T-helper 2 cell treated with Interferon-gamma antibody and Interleukin-4, amounts not matched to agents 5 μg/mL and 100 μg/mL, for 36 hours (primary cell): ENCODE measurements at regions not wholly inside any gene's neighbourhood (a gene's known extent, or its start where the extent isn't known, plus 50 kb on each side); places are given as distances from the start of the nearest gene placed in this dataset.

ENCODE experiments used
- DNase-seq: peaks from one replicate; pipeline ENCODE4 v3.0.0; 2021; ENCODE audit warnings: low spot score
- H3K27ac Mint-ChIP-seq: one replicate; pipeline ENCODE4 v1.8.0; 2021; ENCODE audit warnings: mild to moderate bottlenecking, mixed read lengths
- H3K27me3 Mint-ChIP-seq: one replicate; pipeline ENCODE4 v1.8.0; 2021; ENCODE audit warnings: low read depth, mixed read lengths
- H3K36me3 Mint-ChIP-seq: one replicate; pipeline ENCODE4 v1.8.0; 2021; ENCODE audit warnings: low read depth, mixed read lengths
- H3K4me1 Mint-ChIP-seq: one replicate; pipeline ENCODE4 v1.8.0; 2021; ENCODE audit warnings: low read depth, mixed read lengths
- H3K4me3 Mint-ChIP-seq: one replicate; pipeline ENCODE4 v1.8.0; 2022; ENCODE audit warnings: mild to moderate bottlenecking, moderate library complexity, mixed read lengths
- H3K9me3 Mint-ChIP-seq: one replicate; pipeline ENCODE4 v1.8.0; 2021; ENCODE audit warnings: mixed read lengths

DNA sequence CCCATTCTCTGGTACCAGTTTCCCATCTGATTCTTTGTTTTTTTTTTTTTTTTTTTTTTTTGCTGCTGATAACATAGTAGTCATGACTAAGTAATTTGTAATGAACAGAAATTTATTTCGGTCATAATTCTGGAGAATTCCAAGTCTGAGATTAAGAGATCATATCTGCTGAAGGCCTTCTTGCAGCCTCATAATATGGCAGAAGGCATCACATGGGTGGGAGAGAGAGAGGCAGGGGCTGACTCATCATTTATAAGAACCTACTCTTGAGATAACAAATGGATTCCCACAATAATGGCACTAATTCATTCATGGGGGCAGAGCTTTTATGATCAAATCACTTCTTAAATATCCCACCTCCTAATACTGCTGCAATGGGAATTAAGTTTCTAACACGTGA is 1034.3 kb downstream of the STIM2 start:
- peaks cover 23% of the 10 kb centered on the region for H3K9me3 Mint-ChIP-seq
- H3K4me3 Mint-ChIP-seq: no peak overlapping the region
- H3K27ac Mint-ChIP-seq: no peak overlapping the region
- no peak for DNase-seq
- no peaks in the 10 kb centered on the region for H3K36me3 Mint-ChIP-seq
- H3K4me1 Mint-ChIP-seq: no peaks in the 10 kb centered on the region
- no peaks in the 10 kb centered on the region for H3K27me3 Mint-ChIP-seq

DNA sequence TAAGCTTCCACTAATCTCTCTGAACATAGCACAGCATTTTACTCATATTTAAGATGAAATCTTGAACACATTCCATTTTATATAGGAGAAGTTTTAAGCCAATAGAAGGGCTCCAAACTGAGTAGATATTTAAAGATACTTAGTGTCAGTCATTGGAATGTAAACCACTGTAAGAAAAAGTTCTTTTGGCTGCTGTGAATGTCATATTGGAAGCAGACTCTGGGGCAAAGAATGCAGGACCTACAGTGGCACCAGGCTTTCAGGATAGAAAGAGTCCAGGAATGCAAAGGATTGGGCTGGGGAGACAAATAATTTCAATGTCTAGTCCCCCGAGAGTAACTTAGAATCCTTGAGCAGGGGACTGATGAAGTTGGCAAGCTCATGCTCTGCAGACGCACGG is 1047.7 kb downstream of the STIM2 start:
- Mint-ChIP-seq H3K4me1 (no peaks in the 10 kb centered on the region), H3K27me3 (no peaks in the 10 kb centered on the region), H3K27ac (no peak overlapping the region), H3K36me3 (no peaks in the 10 kb centered on the region), H3K4me3 (no peak overlapping the region), H3K9me3 (peaks cover 34% of the 10 kb centered on the region)
- no peak for DNase-seq

DNA sequence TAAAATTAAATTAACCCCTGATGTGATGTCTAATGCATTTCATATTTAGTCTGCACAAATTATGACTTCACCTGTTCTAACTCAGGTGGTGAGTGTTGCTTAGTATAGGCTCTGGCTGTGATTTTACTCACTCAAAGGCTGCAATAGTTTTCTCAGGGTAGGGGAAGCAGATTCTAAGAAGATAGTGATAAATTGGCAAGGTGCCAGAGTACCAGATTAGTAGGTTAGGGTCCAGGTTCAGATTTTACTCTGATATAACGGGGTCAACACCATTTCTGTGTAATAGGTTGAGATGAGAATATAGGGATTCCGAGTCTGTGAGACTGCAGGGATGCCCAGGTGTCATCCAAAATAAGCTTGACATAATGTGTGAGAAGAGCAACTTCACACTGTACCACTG is 1049.6 kb downstream of the STIM2 start:
- H3K9me3 Mint-ChIP-seq: peaks cover 42% of the 10 kb centered on the region

DNA sequence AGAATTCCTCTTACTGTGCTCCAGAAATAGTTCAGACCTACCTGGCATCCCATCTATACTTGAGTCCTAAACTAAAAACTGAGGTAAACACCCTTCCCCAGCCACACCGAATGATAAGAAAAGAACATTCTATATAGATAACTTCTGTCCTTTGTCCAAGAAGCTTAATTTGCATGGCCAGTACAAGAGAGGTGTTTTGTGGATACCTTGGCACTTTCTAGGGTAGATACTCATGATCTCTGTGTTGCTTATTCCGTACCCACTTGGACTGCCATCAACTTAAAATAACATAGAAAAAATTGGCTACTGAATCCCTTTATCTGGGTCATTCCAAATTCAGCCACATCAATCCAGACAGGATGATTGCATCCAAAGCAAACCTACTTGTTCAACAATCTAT is 1050.4 kb downstream of the STIM2 start:
- Mint-ChIP-seq H3K9me3 (peaks cover 42% of the 10 kb centered on the region), H3K27ac (no peak overlapping the region), H3K27me3 (no peaks in the 10 kb centered on the region), H3K4me3 (no peak overlapping the region), H3K4me1 (no peaks in the 10 kb centered on the region), H3K36me3 (no peaks in the 10 kb centered on the region)
- DNase-seq: no peak

More for the DNA sequence above, 1049.6 kb downstream of the STIM2 start:
- Mint-ChIP-seq H3K27me3 (no peaks in the 10 kb centered on the region), H3K27ac (no peak overlapping the region), H3K36me3 (no peaks in the 10 kb centered on the region), H3K4me3 (no peak overlapping the region), H3K4me1 (no peaks in the 10 kb centered on the region)
- no peak for DNase-seq

DNA sequence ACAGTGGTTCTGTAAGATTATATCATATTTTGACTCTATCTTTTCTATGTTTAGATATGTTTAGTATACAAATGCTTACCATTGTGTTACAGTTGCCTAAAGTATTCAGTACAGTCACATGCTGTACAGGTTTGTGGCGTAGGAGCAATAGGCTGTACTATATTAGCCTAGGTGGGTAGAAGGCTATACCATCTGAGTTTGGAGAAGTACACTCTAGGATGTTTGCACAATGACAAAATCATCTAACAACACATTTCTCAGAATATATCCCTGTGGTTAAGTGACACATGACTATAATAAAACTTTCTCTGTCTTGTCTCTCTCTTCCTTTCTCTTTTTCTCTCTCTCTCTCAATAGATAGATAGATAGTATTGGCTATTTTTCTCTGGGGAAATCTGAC is 1053.1 kb downstream of the STIM2 start:
- no peaks in the 10 kb centered on the region for H3K27me3 Mint-ChIP-seq
- no peaks in the 10 kb centered on the region for H3K36me3 Mint-ChIP-seq
- DNase-seq: no peak
- no peaks in the 10 kb centered on the region for H3K4me1 Mint-ChIP-seq
- no peak overlapping the region for H3K4me3 Mint-ChIP-seq
- H3K27ac Mint-ChIP-seq: no peak overlapping the region
- H3K9me3 Mint-ChIP-seq: peaks cover 32% of the 10 kb centered on the region

DNA sequence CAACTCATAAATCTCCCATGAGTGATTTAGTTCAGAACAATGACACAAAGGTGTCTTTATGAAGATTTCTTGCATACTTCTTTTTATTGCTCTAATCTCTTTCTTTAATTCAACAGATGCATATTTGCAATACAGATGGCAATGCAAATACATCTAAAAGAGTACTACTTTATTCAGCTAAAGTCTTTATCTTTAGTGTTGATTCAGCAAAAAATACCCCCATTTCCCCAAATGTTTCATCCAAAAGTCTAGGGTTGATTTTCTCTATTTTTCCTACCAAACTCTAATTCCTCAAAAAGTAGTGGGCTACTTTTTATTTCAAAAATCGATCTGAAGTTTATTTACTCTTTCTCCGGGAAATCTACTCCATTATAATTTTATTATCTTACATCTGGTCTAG is 1055.2 kb downstream of the STIM2 start:
- H3K27me3 Mint-ChIP-seq: no peaks in the 10 kb centered on the region
- H3K36me3 Mint-ChIP-seq: no peaks in the 10 kb centered on the region
- peaks cover 17% of the 10 kb centered on the region for H3K9me3 Mint-ChIP-seq
- no peak for DNase-seq
- H3K4me1 Mint-ChIP-seq: no peaks in the 10 kb centered on the region
- no peak overlapping the region for H3K27ac Mint-ChIP-seq
- no peak overlapping the region for H3K4me3 Mint-ChIP-seq

DNA sequence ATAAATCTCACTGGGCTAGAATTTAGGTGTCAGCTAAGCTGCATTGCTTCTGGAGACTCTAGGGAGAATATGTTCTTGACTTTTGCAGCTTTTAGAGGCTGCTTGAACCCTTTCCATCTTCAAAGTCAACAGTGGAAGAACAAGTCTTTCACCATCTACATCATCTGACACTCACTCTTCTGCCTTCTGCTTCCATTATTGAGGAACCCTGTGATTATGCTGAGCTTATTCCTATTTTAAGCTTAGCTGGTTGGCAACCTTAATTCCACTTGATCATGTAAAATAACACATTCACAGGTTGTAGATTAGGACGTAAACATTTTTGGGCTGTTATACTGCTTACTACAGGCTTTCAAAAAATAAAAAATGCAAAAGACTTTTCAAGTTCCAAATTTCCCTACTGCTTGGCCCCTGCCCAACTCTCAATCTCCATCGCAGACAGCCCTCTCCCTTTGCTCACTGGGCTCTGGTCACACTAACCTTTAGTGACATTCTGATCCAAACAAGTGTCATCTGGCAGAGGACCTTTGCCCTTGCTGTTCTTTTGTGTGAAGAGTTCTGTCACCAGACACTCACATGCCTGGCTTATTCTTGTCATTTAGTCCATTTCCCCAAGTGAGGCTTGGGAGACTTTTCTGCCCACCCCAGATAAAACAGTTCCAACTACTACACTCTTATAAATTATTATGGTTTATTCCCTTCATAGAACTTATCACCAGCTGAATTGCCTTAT is 1056.0 kb downstream of the STIM2 start:
- Mint-ChIP-seq H3K36me3 (no peaks in the 10 kb centered on the region), H3K4me1 (no peaks in the 10 kb centered on the region), H3K4me3 (no peak overlapping the region)

DNA sequence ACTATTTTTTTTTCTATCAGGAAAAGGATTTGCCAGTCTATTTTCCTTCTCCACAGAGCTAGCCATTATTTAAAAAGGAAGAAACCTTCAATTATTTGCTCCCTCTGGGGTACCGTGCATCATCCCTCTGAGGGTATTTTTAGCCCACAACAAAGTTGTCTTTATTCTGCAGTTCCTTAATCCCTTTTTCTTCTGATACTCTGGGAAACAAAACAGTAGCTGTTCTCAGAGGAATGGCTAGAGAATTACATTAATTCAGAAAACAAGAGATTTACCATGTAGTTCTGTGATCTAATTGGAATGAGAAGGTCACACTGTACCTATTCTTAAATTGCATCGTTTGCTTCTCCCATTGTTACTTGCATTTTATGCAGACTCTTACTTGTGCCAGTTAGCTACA is 1056.7 kb downstream of the STIM2 start:
- Mint-ChIP-seq H3K4me1 (no peaks in the 10 kb centered on the region), H3K27me3 (no peaks in the 10 kb centered on the region), H3K9me3 (peaks cover 21% of the 10 kb centered on the region), H3K27ac (no peak overlapping the region), H3K4me3 (no peak overlapping the region), H3K36me3 (no peaks in the 10 kb centered on the region)
- no peak for DNase-seq

More for the DNA sequence above, 1056.0 kb downstream of the STIM2 start:
- Mint-ChIP-seq H3K9me3 (peaks cover 17% of the 10 kb centered on the region), H3K27me3 (no peaks in the 10 kb centered on the region), H3K27ac (no peak overlapping the region)
- DNase-seq: no peak

DNA sequence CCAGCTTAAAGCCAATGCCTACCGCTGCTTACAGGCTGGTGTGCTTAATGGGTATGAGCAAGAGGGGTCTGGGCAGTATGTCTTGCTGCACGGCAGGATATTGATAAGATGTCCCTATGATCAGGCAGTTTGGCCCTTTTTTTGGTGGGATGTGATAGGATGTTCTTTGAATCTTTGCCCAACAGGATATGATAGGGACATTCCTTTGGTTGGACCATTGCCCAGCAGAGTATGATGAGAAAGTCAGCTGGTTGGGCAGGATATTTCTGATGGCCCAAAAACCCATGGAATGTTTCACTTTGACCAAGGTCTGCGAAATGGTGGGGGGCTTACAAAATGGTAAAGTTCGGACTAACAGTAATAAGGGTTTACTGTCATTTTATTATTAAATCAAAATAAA is 1060.6 kb downstream of the STIM2 start:
- H3K4me3 Mint-ChIP-seq: no peak overlapping the region
- DNase-seq: no peak
- no peaks in the 10 kb centered on the region for H3K36me3 Mint-ChIP-seq
- no peaks in the 10 kb centered on the region for H3K27me3 Mint-ChIP-seq
- H3K27ac Mint-ChIP-seq: no peak overlapping the region
- peaks cover 9% of the 10 kb centered on the region for H3K9me3 Mint-ChIP-seq
- H3K4me1 Mint-ChIP-seq: no peaks in the 10 kb centered on the region

DNA sequence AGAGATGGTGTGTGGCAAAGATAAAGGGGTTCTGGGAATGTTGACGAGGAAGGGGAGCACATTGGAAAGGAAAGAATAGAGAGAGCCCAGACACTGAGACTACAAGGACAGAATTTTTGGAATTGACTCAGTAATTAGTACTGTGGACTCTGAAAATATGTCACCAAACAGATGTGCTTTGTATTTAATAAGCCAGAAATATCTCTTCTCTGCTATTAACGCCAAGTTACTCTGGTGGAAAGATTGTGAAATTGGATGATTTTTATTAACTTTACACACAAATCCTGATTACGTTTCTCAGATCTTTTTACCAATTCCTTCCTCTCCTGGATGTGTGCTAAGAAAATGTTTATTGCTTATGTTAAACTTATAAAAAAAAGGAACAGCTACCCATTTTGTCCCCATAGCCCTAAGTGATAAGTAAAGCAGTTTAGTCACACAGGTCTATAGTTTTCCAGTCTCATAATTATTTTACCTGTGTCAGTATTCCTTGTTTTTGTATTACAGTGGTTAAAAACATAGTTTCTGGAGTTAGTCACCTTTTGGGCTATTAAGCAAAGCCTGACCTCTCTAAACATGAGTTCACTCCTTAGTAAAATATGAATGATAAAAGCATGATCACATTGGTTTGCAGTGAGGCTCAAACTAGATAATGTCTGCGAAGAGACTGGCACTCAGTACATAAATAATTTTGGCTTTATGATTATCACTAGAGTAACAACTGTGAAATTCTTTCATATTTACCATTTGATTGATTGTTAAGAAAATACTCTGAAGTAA is 1068.3 kb downstream of the STIM2 start:
- Mint-ChIP-seq H3K27ac (no peak overlapping the region), H3K27me3 (no peaks in the 10 kb centered on the region), H3K36me3 (no peaks in the 10 kb centered on the region), H3K9me3 (peaks cover 14% of the 10 kb centered on the region), H3K4me1 (no peaks in the 10 kb centered on the region), H3K4me3 (no peak overlapping the region)
- no peak for DNase-seq

DNA sequence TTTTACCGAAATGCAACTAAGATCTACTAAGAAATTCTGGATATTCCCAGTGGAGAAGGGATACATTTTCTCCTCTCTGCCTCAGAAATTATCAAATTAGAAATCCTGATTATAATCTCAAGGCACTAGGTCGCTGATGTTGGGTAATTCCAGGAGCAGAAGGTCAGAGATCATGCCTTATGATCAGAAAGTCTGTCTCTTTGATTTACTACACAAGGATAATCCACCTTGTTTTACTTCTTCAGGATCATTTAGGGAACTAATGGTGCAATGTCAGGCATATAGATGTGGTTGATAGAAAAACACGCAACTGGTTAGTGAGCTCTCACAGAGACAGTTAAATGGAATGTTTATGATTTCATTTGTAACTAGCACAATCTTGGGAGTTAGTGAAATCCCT is 1069.7 kb downstream of the STIM2 start:
- H3K36me3 Mint-ChIP-seq: no peaks in the 10 kb centered on the region
- peaks cover 14% of the 10 kb centered on the region for H3K9me3 Mint-ChIP-seq
- H3K27me3 Mint-ChIP-seq: no peaks in the 10 kb centered on the region
- no peak overlapping the region for H3K4me3 Mint-ChIP-seq
- no peak for DNase-seq
- no peak overlapping the region for H3K27ac Mint-ChIP-seq
- no peaks in the 10 kb centered on the region for H3K4me1 Mint-ChIP-seq

DNA sequence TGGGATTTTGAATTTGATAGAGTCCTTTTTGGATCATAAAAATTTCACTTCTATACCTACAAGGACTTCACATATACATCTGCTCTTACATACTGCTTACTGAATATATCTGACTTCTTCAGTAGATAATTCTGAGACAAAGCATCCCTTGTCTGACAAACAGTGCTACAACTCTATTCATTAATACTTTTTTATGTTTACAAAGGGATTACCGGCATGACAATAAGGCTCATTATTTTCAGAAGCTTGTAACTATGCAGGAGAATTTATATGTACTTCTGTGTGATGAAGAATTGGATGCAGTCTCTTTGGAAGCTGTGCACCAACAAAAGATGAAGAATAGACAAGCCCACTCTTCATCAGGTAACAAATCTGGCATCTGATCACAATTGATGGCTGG is 1070.3 kb downstream of the STIM2 start:
- H3K4me1 Mint-ChIP-seq: no peaks in the 10 kb centered on the region
- peaks cover 17% of the 10 kb centered on the region for H3K9me3 Mint-ChIP-seq
- H3K36me3 Mint-ChIP-seq: no peaks in the 10 kb centered on the region
- H3K27ac Mint-ChIP-seq: no peak overlapping the region
- no peak for DNase-seq
- no peaks in the 10 kb centered on the region for H3K27me3 Mint-ChIP-seq
- H3K4me3 Mint-ChIP-seq: no peak overlapping the region

DNA sequence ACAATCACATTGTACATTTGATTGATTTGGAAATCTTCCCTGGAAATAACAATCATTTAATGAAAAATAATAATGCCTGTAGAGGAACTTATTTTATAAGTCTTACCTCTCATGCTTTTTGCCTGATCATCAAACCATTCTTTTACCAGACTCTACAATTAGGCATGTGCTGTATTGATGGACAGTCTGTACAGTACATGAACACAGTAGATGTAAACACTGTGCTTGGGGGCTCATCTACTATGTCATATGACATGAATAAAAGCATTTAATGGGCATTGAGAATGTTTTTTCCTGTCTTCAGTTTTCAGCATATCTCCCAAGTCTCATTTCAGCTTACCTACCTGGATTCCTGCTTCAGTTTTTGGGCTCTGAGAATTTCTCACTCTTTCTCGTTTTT is 1070.9 kb downstream of the STIM2 start:
- Mint-ChIP-seq H3K9me3 (peaks cover 16% of the 10 kb centered on the region), H3K4me1 (no peaks in the 10 kb centered on the region), H3K27ac (no peak overlapping the region), H3K4me3 (no peak overlapping the region), H3K27me3 (no peaks in the 10 kb centered on the region), H3K36me3 (no peaks in the 10 kb centered on the region)
- DNase-seq: no peak

DNA sequence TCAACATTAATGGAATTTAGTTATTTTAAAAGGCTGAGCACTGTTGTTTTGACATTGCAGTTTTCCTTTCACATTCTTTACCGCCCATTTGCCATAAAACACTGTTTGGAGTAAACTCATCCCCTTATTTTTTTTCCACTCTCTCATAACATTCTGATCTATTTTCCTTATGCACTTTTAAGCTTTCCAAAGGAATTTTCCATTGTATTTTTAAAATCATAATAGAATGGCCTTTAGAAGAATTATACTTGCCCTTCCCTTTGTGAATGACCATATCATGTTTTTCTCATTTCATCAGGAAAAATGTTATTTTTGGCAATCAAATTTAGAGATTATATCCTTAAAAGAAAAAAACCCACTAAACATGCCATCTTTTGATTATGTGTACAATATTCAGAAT is 1074.2 kb downstream of the STIM2 start:
- H3K27ac Mint-ChIP-seq: no peak overlapping the region
- DNase-seq: no peak
- H3K27me3 Mint-ChIP-seq: no peaks in the 10 kb centered on the region
- no peaks in the 10 kb centered on the region for H3K36me3 Mint-ChIP-seq
- H3K4me1 Mint-ChIP-seq: no peaks in the 10 kb centered on the region
- H3K4me3 Mint-ChIP-seq: no peak overlapping the region
- H3K9me3 Mint-ChIP-seq: peaks cover 8% of the 10 kb centered on the region
